IMR-90 (cell line): ENCODE measurements at regions not wholly inside any gene's neighbourhood (a gene's known extent, or its start where the extent isn't known, plus 50 kb on each side); places are given as distances from the start of the nearest gene placed in this dataset.

ENCODE experiments used
- CEBPB ChIP-seq: IDR thresholded peaks from 2 replicates; pipeline ENCODE4 v1.6.1; 2012; ENCODE audit warnings: low read depth, low read length, improper control_type of control experiment
- CHD1 ChIP-seq: IDR thresholded peaks from 2 replicates; pipeline ENCODE4 v1.6.1; 2012; ENCODE audit warnings: low read depth, low read length, improper control_type of control experiment
- NFE2L2 ChIP-seq: fragments of 150-350 bp; IDR thresholded peaks from 2 replicates; pipeline ENCODE4 v1.6.1; 2016; ENCODE audit warnings: low read depth, mild to moderate bottlenecking, low read length
- RFX5 ChIP-seq: IDR thresholded peaks from 2 replicates; pipeline ENCODE4 v1.8.0; 2012; ENCODE audit warnings: low read depth, mild to moderate bottlenecking, low read length, moderate library complexity
- USF2 ChIP-seq: fragments of 150-350 bp; IDR thresholded peaks from 2 replicates; pipeline ENCODE4 v1.6.1; 2017; ENCODE audit warnings: mild to moderate bottlenecking, antibody characterized with exemption, low read length, low read depth
- TF ChIP-seq, protein P1 (sequence below): conservative IDR thresholded peaks from 2 replicates; pipeline ENCODE4 v1.5.1; 2012; ENCODE audit warnings: mild to moderate bottlenecking, low read depth, low read length, improper control_type of control experiment

DNA sequence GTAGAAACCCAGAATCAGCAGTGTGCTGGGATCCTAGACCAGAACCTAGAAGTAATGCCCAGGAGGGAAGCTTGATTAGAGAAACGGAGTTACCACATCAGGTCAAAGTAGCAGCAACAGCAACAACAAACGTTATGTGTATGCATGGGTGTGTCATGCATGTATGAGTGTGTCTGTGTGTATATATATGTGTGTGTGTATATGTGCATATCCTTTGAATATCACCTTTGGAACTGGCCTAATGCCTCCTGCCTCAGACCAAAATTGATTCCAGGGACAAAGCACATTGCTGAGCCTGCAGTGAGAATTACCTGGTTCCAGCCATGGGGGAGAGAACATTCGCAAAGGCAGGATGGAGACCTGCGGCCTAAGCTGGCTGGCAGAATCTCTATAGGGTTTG, 55.9 kb downstream of the MAP10 start:
- TF ChIP-seq CEBPB = no peak
- no peak for TF ChIP-seq RFX5
- TF ChIP-seq, protein P1, sequence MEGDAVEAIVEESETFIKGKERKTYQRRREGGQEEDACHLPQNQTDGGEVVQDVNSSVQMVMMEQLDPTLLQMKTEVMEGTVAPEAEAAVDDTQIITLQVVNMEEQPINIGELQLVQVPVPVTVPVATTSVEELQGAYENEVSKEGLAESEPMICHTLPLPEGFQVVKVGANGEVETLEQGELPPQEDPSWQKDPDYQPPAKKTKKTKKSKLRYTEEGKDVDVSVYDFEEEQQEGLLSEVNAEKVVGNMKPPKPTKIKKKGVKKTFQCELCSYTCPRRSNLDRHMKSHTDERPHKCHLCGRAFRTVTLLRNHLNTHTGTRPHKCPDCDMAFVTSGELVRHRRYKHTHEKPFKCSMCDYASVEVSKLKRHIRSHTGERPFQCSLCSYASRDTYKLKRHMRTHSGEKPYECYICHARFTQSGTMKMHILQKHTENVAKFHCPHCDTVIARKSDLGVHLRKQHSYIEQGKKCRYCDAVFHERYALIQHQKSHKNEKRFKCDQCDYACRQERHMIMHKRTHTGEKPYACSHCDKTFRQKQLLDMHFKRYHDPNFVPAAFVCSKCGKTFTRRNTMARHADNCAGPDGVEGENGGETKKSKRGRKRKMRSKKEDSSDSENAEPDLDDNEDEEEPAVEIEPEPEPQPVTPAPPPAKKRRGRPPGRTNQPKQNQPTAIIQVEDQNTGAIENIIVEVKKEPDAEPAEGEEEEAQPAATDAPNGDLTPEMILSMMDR = no peak
- TF ChIP-seq USF2 = no peak
- TF ChIP-seq CHD1 = no peak
- no peak for TF ChIP-seq NFE2L2
